Stimulated activated CD8-positive, alpha-beta memory T cell treated with anti-CD3 and anti-CD28 coated beads, Interleukin-4, amount 100 ng/mL, for 1 hour (primary cell): ENCODE measurements at regions not wholly inside any gene's neighbourhood (a gene's known extent, or its start where the extent isn't known, plus 50 kb on each side); places are given as distances from the start of the nearest gene placed in this dataset.

Source experiments
- DNase-seq, 2 donors: peaks; one replicate each; pipeline ENCODE4 v3.0.0-alpha.2; 2020; ENCODE audit warnings: low read depth in 2 of 2, low spot score in 1 of 2

DNA sequence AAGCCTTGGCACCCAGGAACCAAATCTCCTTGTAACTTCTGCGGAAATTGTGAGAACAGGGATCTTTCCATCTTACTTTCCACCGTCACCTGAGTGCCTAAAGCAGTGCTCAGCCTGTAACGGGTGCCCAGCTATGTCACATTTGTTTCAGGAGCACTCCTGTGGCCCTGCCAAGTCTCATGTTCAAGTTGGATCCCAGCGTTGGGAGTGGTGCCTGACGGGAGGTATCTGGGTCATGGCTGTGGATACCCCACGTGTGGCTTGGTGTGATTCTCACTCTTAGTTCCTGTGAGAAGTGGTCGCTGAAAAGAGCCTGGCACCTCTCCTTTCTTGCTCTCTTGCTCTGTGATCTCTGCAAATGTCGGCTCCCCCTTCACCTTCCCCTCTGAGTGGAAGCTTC is 114.9 kb downstream of the UQCRFS1 start:
- DNase-seq, result no peak

DNA sequence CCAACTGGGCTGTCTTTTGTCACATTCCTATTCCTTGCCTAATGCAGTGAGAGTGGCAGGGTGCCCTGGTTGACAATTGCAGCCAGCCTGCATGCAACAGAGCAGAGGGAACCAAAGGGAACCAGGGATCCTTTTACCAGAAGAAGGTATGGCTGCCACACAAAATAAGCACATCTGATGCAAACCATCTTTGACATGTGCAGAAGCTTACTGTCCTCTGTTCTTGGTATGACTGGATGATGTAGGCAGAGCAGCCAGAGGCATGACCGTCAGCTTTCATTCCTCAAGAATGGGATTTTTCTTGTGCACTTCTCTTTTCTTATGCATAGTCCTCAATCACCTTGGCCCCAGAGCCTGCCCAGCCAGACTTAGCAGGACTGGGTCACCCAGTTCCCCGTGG is 116.1 kb downstream of the UQCRFS1 start:
- no peak for DNase-seq

DNA sequence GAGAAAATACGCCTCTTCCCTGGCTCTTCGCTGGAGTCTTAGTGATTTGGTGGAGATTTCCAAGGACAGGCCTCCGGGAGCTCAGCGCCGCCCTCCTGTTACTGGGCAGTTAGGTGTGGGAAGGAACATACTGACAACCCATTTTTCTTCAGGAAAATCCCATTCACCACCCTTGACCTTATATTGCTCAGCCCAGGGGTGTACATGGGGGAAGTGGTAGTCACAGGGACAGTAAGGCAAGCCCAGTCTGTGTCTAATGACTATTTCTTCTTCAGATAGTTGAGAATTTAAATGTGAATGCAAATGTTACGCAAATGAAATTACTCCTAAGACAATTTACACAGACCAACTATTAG is 119.4 kb downstream of the UQCRFS1 start:
- no peak for DNase-seq

DNA sequence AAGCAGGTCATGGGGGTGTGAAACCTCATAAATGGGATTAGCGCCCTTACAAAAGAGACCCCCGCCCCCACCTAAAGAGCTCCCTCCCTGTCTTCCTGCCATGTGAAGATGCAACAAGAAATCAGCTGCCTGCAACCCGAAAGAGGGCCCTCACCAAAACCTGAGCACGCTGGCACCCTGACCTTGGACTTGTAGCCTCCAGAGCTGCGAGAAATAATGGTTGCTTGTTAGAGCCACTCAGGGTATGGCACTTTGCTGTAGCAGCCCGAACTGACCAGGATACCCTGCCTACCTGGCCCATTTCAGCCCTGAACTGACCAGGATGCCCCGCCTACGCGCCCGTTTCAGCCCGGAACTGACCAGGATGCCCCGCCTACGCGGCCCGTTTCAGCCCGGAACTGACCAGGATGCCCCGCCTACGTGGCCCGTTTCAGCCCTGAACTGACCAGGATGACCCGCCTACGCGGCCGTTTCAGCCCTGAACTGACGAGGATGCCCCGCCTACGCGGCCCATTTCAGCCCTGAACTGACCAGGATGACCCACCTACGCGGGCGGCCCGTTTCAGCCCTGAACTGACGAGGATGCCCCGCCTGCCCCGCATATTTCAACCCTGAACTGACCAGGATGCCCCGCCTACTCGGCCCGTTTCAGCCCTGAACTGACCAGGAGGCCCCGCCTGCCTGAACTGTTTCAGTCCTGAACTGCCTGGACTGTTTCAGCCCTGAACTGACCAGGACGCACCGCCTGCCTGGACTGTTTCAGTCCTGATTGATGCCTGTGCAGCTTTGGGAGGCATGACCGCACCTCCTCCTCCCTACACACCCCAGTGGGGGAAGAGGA is 120.0 kb downstream of the UQCRFS1 start:
- no peak for DNase-seq

DNA sequence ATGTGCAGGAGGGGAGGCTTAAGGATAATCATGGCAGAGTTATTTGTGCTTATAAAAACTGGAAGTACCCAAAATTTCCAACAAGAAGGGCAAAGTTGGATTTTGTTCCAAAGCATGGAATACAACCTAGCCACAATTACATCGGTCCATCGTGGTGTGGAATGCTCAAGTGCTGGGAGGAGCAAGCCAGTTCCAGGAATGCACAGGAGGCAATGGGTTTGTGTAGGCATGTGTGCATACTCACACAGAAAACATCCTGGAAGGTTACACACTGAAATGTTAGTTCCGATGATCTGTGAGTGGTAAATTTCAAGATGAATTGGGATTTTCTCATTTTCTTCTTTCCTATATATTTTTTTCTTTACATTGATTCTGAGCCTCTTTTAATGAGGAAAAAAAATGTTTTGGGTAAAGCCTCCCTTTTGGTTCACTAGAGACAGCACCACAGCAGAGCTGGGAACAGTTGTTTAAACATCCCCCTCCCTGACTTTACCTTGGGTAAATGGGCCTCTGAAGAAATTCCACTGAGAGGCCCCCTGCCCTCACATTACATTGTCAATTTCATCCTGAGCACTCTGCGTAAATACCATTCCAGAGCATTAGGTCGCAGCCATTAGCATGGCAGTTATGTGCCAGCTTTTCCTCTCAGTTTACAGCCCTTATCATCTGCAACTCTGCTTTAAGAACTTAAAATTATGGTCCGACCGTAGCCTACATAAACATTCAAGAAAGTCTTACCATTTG is 122.0 kb downstream of the UQCRFS1 start:
- DNase-seq, result no peak

DNA sequence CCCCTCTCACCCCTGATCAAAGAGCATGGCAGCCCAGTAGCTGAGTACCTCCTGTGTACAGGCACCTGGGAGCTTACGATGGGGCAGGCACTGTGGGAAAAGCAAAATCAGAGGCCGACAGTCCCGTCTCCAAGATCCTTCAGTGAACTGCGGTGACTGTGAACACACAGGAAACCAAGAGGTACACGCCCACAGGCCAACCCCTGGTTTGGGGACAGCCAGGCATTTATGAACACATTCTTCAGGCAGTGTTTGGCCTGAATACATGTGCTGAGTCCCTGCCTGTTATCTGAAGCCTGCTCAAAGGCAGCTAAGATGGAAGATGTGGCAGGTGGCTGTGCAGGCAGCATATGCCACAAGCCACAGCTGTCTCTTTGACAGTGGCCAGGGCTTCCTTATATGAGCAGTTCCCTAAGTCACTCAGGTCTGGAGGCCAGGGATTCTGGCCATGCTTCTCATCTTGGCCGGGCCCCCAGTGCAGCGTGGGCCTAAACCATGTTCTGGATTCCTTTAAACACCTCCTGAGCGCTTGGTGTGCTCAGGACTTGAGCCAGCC is 123.6 kb downstream of the UQCRFS1 start:
- no peak for DNase-seq

DNA sequence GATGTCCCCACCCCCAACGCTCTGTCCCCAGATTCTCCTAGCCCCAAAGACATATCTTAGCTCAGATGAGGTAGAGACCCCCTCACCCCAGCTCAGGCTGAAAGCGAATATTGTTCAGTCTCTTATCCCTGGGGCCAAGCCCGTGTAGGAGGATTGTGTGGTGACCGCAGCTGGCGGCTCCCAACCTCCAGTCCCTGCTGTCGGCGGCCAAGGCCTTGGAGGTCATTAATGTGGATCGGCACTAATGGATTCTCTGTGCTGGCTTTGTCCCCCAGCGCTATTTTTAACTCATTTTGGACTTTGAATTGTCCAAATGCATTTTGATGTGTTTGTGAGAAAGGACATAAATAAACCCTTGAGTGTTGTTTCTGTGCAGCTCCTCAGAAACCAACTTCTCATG is 124.2 kb downstream of the UQCRFS1 start:
- DNase-seq, result no peak

DNA sequence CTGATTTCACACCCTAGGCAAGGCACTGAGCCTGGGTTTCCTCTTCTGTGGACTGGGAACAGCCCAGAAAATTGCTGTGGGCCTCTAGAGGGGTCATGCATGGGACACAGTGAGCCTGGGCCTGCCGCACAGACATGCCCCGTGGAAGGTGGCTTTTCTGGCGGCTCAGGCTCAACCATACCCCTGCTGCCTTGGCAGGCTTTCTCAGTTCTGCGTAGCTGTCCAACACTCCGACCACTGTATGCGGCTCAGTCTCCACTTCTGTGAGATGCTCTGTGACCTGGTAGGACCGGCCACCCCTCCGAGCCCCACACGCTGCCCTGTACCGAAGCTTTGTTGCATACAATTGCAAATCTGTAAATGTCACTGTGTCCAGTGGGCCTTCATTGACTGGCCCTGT is 126.3 kb downstream of the UQCRFS1 start:
- DNase-seq, result no peak

DNA sequence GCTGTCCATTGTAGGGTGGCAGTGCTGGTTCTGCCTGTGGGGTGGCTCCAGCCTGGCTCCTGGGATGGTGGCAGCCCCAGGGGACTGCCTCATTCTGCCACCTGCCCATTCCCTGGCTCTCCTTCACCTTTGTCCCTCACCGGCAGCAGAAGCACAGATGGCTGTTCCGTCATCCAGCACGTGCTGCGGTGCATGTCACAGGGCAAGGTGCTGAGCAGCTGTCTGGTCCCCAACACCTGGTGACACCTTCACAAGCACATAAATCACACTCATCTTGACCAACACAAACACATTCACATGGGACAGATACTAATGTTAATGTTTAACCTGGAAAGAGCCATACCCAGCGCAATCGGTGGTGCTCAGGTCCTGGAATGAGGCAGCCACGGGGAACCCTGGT is 126.8 kb downstream of the UQCRFS1 start:
- DNase-seq, result no peak

DNA sequence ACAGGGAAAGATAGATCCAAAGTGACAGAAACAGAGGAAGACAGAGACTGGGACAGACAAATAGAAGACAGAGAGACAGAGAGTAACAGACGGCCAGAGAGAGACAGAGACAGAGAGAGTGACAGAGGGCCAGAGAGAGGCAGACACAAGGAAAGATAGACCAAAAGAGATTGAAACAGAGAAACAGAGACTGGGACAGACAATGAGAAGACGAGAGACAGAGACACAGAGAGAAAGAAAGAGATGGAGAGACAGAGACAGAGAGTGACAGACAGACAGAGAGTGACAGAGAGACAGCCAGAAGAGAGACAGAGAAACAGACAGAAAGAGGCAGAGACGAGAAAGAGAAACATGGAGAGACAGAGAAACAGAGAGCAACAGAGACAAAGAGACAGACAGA is 127.3 kb downstream of the UQCRFS1 start:
- no peak for DNase-seq

DNA sequence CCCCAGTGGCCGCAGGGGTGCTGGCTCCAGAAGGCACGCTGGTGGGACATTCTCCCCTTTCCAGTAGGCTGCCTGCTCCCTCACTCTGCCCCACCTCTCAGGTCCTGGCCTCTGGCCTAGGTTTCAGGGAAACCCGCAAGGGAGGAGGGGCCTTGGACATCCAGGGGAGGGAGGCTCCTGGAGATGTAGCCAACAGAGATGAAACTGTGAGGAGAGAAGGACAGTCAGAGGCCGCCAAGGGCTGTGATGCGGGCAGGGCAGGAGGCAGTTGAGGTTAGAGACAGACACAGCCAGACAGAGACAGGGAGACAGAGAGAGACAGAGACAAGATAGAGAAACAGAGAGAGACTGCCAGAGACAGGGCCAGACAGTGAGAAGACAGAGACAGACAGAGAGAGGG is 127.7 kb downstream of the UQCRFS1 start:
- DNase-seq, result no peak

DNA sequence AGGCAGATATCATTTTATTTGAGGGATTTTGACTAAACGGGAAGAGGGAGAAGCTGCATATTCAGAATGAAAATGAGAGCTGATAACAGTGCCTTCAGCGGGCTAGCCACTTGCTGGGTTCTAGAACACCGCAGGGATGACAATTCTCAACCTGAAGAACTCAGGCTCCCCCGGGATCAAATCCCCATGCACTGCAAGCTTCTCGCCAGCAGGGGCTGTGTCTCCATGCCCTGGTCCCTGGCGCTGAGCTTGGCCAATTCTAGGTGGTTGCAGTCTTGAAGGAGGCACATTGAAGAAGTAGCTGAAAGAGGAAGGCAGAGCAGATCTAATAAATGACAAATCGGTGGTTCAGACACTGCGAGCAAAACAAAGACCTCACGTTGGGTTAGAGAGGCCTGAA is 128.7 kb downstream of the UQCRFS1 start:
- no peak for DNase-seq

DNA sequence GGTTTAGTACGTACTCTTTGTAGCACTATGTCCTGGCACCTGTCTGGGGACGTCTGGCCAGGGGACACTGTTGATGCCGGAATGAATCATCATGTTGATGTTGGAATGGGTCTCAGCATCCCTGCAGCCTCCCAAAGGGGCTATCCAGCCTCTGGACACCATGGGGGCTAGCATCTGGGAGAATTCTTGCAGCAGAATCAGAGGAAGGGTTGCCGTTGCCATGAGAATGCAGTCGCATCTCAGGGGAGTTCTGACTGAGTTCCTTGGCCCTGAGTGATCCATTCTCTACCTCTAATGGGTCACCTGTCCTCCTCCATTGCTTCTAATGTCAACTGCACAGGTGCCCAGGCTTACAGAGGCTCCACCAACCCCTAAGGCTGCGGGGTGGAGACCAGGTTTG is 129.1 kb downstream of the UQCRFS1 start:
- DNase-seq, result no peak

DNA sequence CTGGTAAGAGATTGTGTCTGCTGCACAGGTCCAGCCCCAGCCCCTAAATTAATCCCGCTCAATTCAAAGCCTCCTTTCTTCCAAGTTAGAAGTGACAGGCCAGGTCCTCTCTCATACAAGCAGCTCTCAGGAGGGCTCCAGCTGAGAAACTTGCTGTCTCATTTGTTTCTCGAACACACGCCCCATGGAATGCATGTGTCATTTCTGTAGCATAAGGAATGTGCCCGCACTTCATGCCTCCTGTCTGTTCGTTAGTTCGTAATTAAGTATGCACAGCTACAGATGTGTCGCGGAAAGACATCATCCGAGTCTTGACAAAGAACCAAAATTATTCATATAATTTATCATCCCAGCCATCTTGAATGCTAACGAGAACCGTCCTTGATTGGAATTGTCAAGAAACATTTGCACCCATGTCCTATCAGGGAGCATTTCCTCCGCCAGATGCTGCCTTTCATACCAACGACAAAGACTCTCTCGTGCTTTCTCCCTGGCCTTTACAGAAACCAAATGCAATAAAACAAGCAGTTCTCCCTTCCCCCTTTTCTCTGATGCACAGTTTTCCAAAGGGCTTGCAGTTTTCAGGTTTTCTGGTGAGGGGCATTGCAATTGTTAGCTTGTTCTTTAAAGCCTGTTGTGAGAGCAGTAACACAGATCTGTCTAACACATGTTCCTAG is 133.5 kb downstream of the UQCRFS1 start:
- no peak for DNase-seq

DNA sequence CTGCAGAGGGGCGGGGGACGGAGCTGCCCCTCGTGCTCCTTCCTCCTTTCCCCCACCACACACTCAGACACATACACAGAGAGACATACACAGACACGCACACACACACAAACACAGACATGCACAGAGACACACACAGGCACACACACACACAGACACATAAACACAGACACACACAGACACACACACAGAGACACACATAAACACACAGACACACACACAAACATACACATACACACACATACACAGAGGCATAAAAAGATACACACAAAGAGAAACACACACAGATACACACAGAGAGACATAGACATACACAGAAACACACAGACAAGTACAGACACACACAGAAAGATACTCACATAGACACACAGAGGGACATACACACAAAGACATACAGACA is 136.0 kb downstream of the UQCRFS1 start:
- no peak for DNase-seq

DNA sequence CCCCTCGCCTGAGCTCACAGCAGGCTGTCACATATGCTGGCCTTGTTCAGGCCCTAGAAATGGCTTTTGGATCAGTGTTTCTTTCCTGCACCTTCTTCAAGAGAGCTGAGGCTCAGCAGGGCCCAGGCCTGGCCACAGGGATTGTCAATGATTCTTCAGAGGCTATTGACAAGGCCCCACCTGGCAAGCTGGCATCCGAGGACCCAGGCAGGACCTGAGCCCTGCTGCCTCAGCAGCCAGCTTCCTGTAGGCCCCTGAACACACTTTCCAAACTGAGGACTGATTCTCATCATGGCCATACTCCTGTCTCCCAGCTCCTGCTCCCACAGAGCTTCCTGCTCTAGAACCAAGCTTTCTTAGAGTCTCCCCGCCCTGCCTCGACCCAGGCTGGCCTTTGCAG is 136.8 kb downstream of the UQCRFS1 start:
- DNase-seq, result no peak

DNA sequence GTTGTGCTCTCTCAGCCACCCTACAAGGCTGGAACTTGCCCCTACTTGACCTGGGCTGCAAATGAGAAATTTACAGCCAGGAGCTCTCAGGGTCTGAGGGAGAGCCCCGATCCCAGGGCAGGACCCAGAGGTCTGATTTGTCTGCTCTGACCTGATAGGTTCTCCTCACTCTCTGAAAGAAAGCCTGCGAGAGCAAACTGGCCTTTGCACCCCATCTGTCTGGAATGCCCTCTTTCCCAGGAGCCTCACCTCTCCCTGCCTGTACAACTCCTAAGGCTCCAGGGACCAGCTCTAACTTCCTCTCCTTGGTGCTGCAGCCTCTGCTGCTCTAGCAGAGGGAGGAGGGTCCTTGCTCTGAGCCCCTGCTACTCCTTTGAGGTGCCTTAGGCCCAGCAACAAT is 137.8 kb downstream of the UQCRFS1 start:
- no peak for DNase-seq

DNA sequence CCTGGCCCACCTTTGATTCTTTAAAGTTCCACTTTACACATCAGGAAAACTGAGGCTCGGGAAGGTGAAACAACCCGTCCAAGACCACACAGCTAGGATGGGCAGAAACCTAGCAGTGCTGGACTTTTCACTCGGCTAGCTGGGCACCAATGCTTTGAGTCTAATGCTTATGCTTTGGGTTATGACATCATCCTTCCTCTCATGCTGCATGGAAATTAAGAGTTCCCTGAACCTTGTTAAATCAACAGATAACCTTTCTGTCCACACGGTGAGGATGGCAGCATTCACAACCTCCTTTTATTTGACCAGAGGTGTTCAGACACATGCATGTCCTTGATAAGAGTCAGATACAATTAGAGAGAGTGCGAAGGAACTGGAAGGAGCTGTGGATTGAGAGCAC is 138.4 kb downstream of the UQCRFS1 start:
- no peak for DNase-seq

DNA sequence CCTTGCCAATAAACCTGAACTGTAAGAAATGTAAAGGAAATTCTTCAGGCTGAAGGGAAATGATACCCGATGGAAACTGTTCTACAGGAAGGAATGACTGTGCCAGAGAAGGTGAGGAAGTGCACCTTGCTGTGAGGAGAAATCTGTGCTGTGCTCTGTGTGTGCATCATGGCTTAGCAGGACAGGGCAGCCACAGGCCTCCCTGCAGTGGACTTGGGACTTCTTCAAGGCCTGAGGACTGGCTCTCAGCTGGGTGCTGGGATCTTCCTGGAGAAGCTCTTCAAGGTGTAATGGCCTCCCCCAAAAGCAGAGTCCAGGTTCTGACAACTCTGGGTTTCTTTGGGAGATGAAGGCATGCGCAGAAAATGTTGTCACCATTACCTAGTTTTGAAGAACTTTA is 145.1 kb downstream of the UQCRFS1 start:
- no peak for DNase-seq

DNA sequence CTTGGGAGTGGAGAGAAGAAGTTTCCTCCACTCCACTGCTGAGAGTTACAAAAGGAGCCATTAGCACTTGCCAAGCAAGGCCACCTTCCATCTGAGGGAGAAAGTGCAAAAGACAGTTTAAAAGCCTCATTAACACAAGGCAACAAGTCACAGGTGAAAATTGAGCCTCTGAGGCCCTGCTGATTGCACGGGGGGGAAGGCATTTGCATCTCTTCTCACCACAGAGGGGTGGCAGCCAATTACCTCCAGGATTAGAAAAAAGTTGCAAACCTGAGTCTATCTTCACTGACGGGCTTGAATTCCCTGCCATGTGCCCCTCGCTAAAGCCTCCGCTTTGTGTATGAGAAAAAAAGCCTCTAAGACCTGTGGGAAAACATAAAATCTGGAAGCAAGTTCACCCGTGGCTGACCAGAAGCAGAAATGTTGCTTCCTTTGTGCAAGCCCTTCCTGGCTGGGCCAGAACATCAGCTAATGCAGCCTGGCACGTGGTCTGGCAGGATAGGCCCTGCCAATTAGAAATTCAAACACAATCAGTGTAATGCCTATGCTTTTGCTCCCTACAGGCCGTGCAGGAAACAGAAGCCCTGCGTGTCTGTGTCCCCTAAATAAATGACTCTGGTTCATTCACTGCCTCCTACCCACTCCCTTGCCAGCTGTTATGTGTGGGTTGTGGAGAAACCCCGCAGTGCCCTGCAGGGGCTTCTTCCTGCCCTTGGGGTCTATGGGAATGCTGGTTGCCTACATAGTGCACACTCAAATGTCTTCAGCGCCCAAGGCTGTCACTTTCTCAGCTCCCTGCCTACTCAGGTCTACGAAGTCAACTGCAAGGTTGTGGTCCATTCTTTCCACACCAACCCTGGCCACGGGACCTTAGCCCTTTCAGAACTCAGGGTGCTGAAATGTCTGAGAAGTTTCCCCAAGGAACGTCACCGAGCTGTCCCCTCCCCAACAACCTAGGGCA is 150.2 kb downstream of the UQCRFS1 start:
- DNase-seq, result no peak
